Suprapubic skin (tissue), 4 donors: ENCODE measurements at regions not wholly inside any gene's neighbourhood (a gene's known extent, or its start where the extent isn't known, plus 50 kb on each side); places are given as distances from the start of the nearest gene placed in this dataset.

ENCODE experiments used
- DNase-seq, 2 donors: peaks; one replicate each; pipeline ENCODE4 v3.0.0-alpha.2; 2019; ENCODE audit warnings: low spot score in 2 of 2
- H3K27ac ChIP-seq: fragments of 200-600 bp; sonication (generic); one replicate; pipeline ENCODE4 v1.5.1; 2019
- H3K27me3 ChIP-seq: fragments of 200-600 bp; sonication (generic); one replicate; pipeline ENCODE4 v1.5.1; 2019
- H3K36me3 ChIP-seq: fragments of 200-600 bp; sonication (generic); one replicate; pipeline ENCODE4 v1.5.1; 2019
- H3K4me1 ChIP-seq: fragments of 200-600 bp; sonication (generic); one replicate; pipeline ENCODE4 v1.5.1; 2019
- H3K4me3 ChIP-seq: fragments of 200-600 bp; sonication (generic); one replicate; pipeline ENCODE4 v1.5.1; 2019; ENCODE audit warnings: mild to moderate bottlenecking
- H3K9me3 ChIP-seq: fragments of 200-600 bp; sonication (generic); one replicate; pipeline ENCODE4 v1.5.1; 2019
- CTCF ChIP-seq, 2 donors: fragments of 200-600 bp in 1 of 2; fragments of 450-650 bp in 1 of 2; sonication (generic) in 1 of 2; IDR thresholded peaks; one replicate each; pipeline ENCODE4 v1.5.1; 2016 to 2019; ENCODE audit warnings: antibody characterized with exemption in 2 of 2, mild to moderate bottlenecking in 1 of 2, moderate library complexity in 1 of 2
- EP300 ChIP-seq: sonication (generic); formaldehyde crosslinking; IDR thresholded peaks from one replicate; pipeline ENCODE4 v1.6.1; 2017; ENCODE audit warnings: antibody characterized with exemption
- POLR2A ChIP-seq, 2 donors: fragments of 450-650 bp; IDR thresholded peaks; one replicate each; pipeline ENCODE4 v1.6.1; 2017; ENCODE audit warnings: antibody characterized with exemption in 2 of 2, mild to moderate bottlenecking in 2 of 2, moderate library complexity in 2 of 2
- POLR2AphosphoS5 ChIP-seq, 3 donors: sonication (generic); formaldehyde crosslinking; IDR thresholded peaks; one replicate each; pipeline ENCODE4 v1.6.1; 2017; ENCODE audit warnings: antibody characterized with exemption in 3 of 3
- WGBS: methylation state at CpG from one replicate; pipeline ENCODE4 v1.1.5; 2018; 5-methylcytosine and 5-hydroxymethylcytosine counted together

- no peak for DNase-seq
- H3K27me3 ChIP-seq, result no peaks in the 10 kb centered on the region
- no peaks in the 10 kb centered on the region for H3K36me3 ChIP-seq
- TF ChIP-seq CTCF (IDR thresholded peaks at IDR 0.05), result no peak
- no peak for TF ChIP-seq POLR2A (IDR thresholded peaks at IDR 0.05)
- no peak for TF ChIP-seq EP300
- no peak for TF ChIP-seq POLR2AphosphoS5 (IDR thresholded peaks at IDR 0.05)
- H3K27ac ChIP-seq, result no peak overlapping the region
- no peaks in the 10 kb centered on the region for H3K9me3 ChIP-seq
- WGBS, result 97% methylated on average over 2 of the region's 2 CpGs
- no peak overlapping the region for H3K4me3 ChIP-seq
- no peaks in the 10 kb centered on the region for H3K4me1 ChIP-seq
Measured at GRCh38 chr18:5668087-5668715, 124.4 kb upstream of the EPB41L3 start.

GRCh38 chr18:5667356-5667755 lies 123.6 kb upstream of the EPB41L3 start:
- no peak overlapping the region for H3K27ac ChIP-seq
- DNase-seq, result no peak
- no peaks in the 10 kb centered on the region for H3K36me3 ChIP-seq
- H3K4me3 ChIP-seq, result no peak overlapping the region
- H3K27me3 ChIP-seq, result no peaks in the 10 kb centered on the region
- TF ChIP-seq CTCF (IDR thresholded peaks at IDR 0.05) (no peak), POLR2AphosphoS5 (IDR thresholded peaks at IDR 0.05) (no peak), EP300 (no peak), POLR2A (IDR thresholded peaks at IDR 0.05) (no peak)
- WGBS, result 87% methylated on average over 3 of the region's 3 CpGs
- no peaks in the 10 kb centered on the region for H3K4me1 ChIP-seq
- H3K9me3 ChIP-seq, result no peaks in the 10 kb centered on the region

GRCh38 chr18:5662586-5663090 lies 118.8 kb upstream of the EPB41L3 start:
- Histone ChIP-seq H3K36me3 (no peaks in the 10 kb centered on the region), H3K27me3 (no peaks in the 10 kb centered on the region), H3K4me1 (no peaks in the 10 kb centered on the region), H3K27ac (no peak overlapping the region), H3K4me3 (no peak overlapping the region), H3K9me3 (no peaks in the 10 kb centered on the region)
- TF ChIP-seq POLR2A (IDR thresholded peaks at IDR 0.05) (no peak), POLR2AphosphoS5 (IDR thresholded peaks at IDR 0.05) (no peak), EP300 (no peak), CTCF (IDR thresholded peaks at IDR 0.05) (no peak)
- WGBS, result 73% methylated on average over 3 of the region's 3 CpGs
- DNase-seq, result no peak

GRCh38 chr18:5661179-5661578 lies 117.4 kb upstream of the EPB41L3 start:
- TF ChIP-seq EP300 (no peak), POLR2A (IDR thresholded peaks at IDR 0.05) (no peak), POLR2AphosphoS5 (IDR thresholded peaks at IDR 0.05) (no peak), CTCF (IDR thresholded peaks at IDR 0.05) (no peak)
- H3K36me3 ChIP-seq, result no peaks in the 10 kb centered on the region
- H3K27me3 ChIP-seq, result no peaks in the 10 kb centered on the region
- no peaks in the 10 kb centered on the region for H3K4me1 ChIP-seq
- H3K4me3 ChIP-seq, result no peak overlapping the region
- 86% methylated on average over 1 of the region's 1 CpG for WGBS
- no peak for DNase-seq
- H3K9me3 ChIP-seq, result no peaks in the 10 kb centered on the region
- no peak overlapping the region for H3K27ac ChIP-seq

GRCh38 chr18:5653802-5654201 lies 110.0 kb upstream of the EPB41L3 start:
- no peak for DNase-seq
- no peak overlapping the region for H3K4me3 ChIP-seq
- H3K27me3 ChIP-seq, result no peaks in the 10 kb centered on the region
- no peaks in the 10 kb centered on the region for H3K9me3 ChIP-seq
- H3K4me1 ChIP-seq, result no peaks in the 10 kb centered on the region
- H3K36me3 ChIP-seq, result no peaks in the 10 kb centered on the region
- no peak for TF ChIP-seq POLR2A (IDR thresholded peaks at IDR 0.05)
- TF ChIP-seq POLR2AphosphoS5 (IDR thresholded peaks at IDR 0.05), result no peak
- no peak for TF ChIP-seq EP300
- no peak for TF ChIP-seq CTCF (IDR thresholded peaks at IDR 0.05)
- WGBS, result 59% methylated on average over 3 of the region's 3 CpGs
- no peak overlapping the region for H3K27ac ChIP-seq
